Neural cell (in vitro differentiated cells): ENCODE measurements at regions not wholly inside any gene's neighbourhood (a gene's known extent, or its start where the extent isn't known, plus 50 kb on each side); places are given as distances from the start of the nearest gene placed in this dataset.

ENCODE experiments used
- H2AFZ ChIP-seq: fragments of 200-600, 300-800 bp; sonication (generic), shearing (Covaris generic); 2 replicates; pipeline ENCODE4 v1.6.0; 2014; ENCODE audit warnings: low read depth, mild to moderate bottlenecking, antibody characterized with exemption, low read length, moderate library complexity
- H3F3A ChIP-seq: fragments of 200-600 bp; shearing (Covaris generic); 2 replicates; pipeline ENCODE4 v1.6.1; 2016; ENCODE audit warnings: mild to moderate bottlenecking, moderate library complexity, mixed read lengths, antibody characterized with exemption, low read length; ENCODE audit not compliant: insufficient read depth, poor library complexity, severe bottlenecking
- H3K27ac ChIP-seq: fragments of 200-600, 300-800 bp; sonication (generic), shearing (Covaris generic); 2 replicates; pipeline ENCODE4 v1.5.1; 2014; ENCODE audit warnings: mild to moderate bottlenecking, low read length, moderate library complexity
- H3K27me3 ChIP-seq: fragments of 300-800, 200-600 bp; sonication (generic), shearing (Covaris generic); 2 replicates; pipeline ENCODE4 v1.6.0; 2014; ENCODE audit warnings: mild to moderate bottlenecking, low read depth, low read length, moderate library complexity; ENCODE audit not compliant: insufficient read depth
- H3K36me3 ChIP-seq: fragments of 300-800, 200-600 bp; sonication (generic), shearing (Covaris generic); 2 replicates; pipeline ENCODE4 v1.5.1; 2014; ENCODE audit warnings: mild to moderate bottlenecking, antibody characterized with exemption, low read length, moderate library complexity; ENCODE audit not compliant: insufficient read depth
- H3K4me2 ChIP-seq: fragments of 300-800, 200-600 bp; sonication (generic), shearing (Covaris generic); 2 replicates; pipeline ENCODE4 v1.6.0; 2014; ENCODE audit warnings: mild to moderate bottlenecking, low read length
- H3K4me3 ChIP-seq: fragments of 300-800, 200-600 bp; sonication (generic), shearing (Covaris generic); 2 replicates; pipeline ENCODE4 v1.5.1; 2014; ENCODE audit warnings: mild to moderate bottlenecking, low read length, moderate library complexity
- H3K79me2 ChIP-seq: fragments of 200-600 bp; shearing (Covaris generic); replicated peaks from 2 replicates; pipeline ENCODE4 v1.6.0; 2014; ENCODE audit warnings: mild to moderate bottlenecking, low read length, moderate library complexity; ENCODE audit not compliant: insufficient read depth
- H3K9ac ChIP-seq: fragments of 300-800, 200-600 bp; sonication (generic), shearing (Covaris generic); 2 replicates; pipeline ENCODE4 v1.6.1; 2016; ENCODE audit warnings: mild to moderate bottlenecking, low read length, mixed read lengths
- H3K9me2 ChIP-seq: fragments of 200-600 bp; shearing (Covaris generic); 2 replicates; pipeline ENCODE4 v1.6.1; 2016; ENCODE audit warnings: mild to moderate bottlenecking, low read length, mixed read lengths; ENCODE audit not compliant: insufficient read depth
- H3K9me3 ChIP-seq: fragments of 200-600, 300-800 bp; sonication (generic), shearing (Covaris generic); 2 replicates; pipeline ENCODE4 v1.6.1; 2016; ENCODE audit warnings: mild to moderate bottlenecking, mixed run types, low read length, moderate library complexity, mixed read lengths
- H4K20me1 ChIP-seq: fragments of 200-600 bp; shearing (Covaris generic); 2 replicates; pipeline ENCODE4 v1.6.1; 2016; ENCODE audit warnings: mild to moderate bottlenecking, mixed run types; ENCODE audit not compliant: insufficient read depth
- EP300 ChIP-seq: fragments of 450-650 bp; conservative IDR thresholded peaks from 2 replicates; pipeline ENCODE4 v1.6.1; 2014; ENCODE audit warnings: antibody characterized with exemption, mild to moderate bottlenecking, moderate library complexity; ENCODE audit not compliant: poor library complexity, severe bottlenecking
- EZH2 ChIP-seq: fragments of 200-600, 300-800 bp; shearing (Covaris generic), sonication (generic); IDR thresholded peaks from 2 replicates; pipeline ENCODE4 v1.6.1; 2014; ENCODE audit warnings: antibody characterized with exemption, low read length, borderline replicate concordance, mild to moderate bottlenecking; ENCODE audit not compliant: insufficient read depth, poor library complexity, severe bottlenecking
- MXI1 ChIP-seq: fragments of 450-650 bp; conservative IDR thresholded peaks from 2 replicates; pipeline ENCODE4 v1.6.1; 2014; ENCODE audit warnings: antibody characterized with exemption, mild to moderate bottlenecking; ENCODE audit not compliant: poor library complexity, severe bottlenecking
- POLR2AphosphoS5 ChIP-seq: IDR thresholded peaks from 2 replicates; pipeline ENCODE4 v1.6.1; 2012
- RAD21 ChIP-seq: fragments of 450-650 bp; conservative IDR thresholded peaks from 2 replicates; pipeline ENCODE4 v1.6.1; 2014; ENCODE audit warnings: antibody characterized with exemption, mild to moderate bottlenecking, moderate library complexity
- SMC3 ChIP-seq: fragments of 450-650 bp; conservative IDR thresholded peaks from 2 replicates; pipeline ENCODE4 v1.6.1; 2014; ENCODE audit warnings: antibody characterized with exemption, mild to moderate bottlenecking, moderate library complexity; ENCODE audit not compliant: poor library complexity
- TAF1 ChIP-seq: IDR thresholded peaks from 2 replicates; pipeline ENCODE4 v1.6.1; 2012; ENCODE audit warnings: low read depth
- TF ChIP-seq, protein P1 (sequence below): IDR thresholded peaks from 2 replicates; pipeline ENCODE4 v1.6.1; 2012; ENCODE audit warnings: borderline replicate concordance
- TF ChIP-seq, protein P2 (sequence below): fragments of 450-650 bp; IDR thresholded peaks from 2 replicates; pipeline ENCODE4 v1.5.1; 2014; ENCODE audit warnings: antibody characterized with exemption, mild to moderate bottlenecking, moderate library complexity; ENCODE audit not compliant: poor library complexity, severe bottlenecking

DNA sequence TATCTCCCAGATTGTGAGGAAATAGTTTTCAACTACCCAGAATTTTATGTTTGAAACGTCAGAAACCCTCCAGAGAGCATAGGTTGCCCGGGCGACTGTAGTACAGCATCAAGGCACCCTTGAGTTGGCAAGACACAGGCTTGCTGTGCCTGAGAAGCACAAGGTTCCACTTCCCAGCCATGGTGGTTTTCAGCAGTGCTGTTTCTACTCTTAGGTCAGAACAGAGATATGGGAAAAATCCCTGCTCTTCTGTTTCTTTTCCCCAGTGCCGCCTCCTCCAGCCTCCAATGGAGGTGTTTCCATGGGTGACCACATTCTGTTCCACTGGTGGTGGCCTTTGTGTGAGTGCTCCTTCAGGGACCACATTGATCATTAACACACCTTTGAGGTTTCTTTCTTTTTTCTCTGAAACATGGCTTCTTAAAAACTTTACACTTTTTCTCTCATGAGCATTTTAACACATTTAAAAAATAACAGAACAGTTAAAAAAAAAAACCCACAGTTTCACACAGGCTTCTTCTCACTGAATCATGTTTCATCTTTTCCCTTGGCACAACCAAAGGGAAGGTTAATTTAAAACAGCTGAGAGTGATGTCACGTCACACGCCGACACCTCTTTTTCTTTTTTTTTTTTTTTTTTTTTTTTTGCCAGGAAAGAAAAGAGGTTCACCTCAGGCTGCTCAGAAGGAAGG is 229.3 kb upstream of the HDAC4 start:
- Histone ChIP-seq H3K27ac (no peak overlapping the region), H4K20me1 (no peaks in the 10 kb centered on the region), H2AFZ (no peak overlapping the region), H3K9me2 (no peaks in the 10 kb centered on the region), H3K36me3 (no peaks in the 10 kb centered on the region), H3K4me2 (no peak overlapping the region), H3K27me3 (no peaks in the 10 kb centered on the region), H3K9ac (no peak overlapping the region), H3F3A (no peaks in the 10 kb centered on the region), H3K4me3 (no peak overlapping the region), H3K9me3 (no peaks in the 10 kb centered on the region), H3K79me2 (no peaks in the 10 kb centered on the region)
- TF ChIP-seq RAD21 (no peak), EZH2 (no peak), MXI1 (no peak), TAF1 (no peak), POLR2AphosphoS5 (no peak), EP300 (no peak), SMC3 (no peak)
- TF ChIP-seq, protein P1, sequence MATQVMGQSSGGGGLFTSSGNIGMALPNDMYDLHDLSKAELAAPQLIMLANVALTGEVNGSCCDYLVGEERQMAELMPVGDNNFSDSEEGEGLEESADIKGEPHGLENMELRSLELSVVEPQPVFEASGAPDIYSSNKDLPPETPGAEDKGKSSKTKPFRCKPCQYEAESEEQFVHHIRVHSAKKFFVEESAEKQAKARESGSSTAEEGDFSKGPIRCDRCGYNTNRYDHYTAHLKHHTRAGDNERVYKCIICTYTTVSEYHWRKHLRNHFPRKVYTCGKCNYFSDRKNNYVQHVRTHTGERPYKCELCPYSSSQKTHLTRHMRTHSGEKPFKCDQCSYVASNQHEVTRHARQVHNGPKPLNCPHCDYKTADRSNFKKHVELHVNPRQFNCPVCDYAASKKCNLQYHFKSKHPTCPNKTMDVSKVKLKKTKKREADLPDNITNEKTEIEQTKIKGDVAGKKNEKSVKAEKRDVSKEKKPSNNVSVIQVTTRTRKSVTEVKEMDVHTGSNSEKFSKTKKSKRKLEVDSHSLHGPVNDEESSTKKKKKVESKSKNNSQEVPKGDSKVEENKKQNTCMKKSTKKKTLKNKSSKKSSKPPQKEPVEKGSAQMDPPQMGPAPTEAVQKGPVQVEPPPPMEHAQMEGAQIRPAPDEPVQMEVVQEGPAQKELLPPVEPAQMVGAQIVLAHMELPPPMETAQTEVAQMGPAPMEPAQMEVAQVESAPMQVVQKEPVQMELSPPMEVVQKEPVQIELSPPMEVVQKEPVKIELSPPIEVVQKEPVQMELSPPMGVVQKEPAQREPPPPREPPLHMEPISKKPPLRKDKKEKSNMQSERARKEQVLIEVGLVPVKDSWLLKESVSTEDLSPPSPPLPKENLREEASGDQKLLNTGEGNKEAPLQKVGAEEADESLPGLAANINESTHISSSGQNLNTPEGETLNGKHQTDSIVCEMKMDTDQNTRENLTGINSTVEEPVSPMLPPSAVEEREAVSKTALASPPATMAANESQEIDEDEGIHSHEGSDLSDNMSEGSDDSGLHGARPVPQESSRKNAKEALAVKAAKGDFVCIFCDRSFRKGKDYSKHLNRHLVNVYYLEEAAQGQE: no peak
- TF ChIP-seq, protein P2, sequence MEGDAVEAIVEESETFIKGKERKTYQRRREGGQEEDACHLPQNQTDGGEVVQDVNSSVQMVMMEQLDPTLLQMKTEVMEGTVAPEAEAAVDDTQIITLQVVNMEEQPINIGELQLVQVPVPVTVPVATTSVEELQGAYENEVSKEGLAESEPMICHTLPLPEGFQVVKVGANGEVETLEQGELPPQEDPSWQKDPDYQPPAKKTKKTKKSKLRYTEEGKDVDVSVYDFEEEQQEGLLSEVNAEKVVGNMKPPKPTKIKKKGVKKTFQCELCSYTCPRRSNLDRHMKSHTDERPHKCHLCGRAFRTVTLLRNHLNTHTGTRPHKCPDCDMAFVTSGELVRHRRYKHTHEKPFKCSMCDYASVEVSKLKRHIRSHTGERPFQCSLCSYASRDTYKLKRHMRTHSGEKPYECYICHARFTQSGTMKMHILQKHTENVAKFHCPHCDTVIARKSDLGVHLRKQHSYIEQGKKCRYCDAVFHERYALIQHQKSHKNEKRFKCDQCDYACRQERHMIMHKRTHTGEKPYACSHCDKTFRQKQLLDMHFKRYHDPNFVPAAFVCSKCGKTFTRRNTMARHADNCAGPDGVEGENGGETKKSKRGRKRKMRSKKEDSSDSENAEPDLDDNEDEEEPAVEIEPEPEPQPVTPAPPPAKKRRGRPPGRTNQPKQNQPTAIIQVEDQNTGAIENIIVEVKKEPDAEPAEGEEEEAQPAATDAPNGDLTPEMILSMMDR: no peak

DNA sequence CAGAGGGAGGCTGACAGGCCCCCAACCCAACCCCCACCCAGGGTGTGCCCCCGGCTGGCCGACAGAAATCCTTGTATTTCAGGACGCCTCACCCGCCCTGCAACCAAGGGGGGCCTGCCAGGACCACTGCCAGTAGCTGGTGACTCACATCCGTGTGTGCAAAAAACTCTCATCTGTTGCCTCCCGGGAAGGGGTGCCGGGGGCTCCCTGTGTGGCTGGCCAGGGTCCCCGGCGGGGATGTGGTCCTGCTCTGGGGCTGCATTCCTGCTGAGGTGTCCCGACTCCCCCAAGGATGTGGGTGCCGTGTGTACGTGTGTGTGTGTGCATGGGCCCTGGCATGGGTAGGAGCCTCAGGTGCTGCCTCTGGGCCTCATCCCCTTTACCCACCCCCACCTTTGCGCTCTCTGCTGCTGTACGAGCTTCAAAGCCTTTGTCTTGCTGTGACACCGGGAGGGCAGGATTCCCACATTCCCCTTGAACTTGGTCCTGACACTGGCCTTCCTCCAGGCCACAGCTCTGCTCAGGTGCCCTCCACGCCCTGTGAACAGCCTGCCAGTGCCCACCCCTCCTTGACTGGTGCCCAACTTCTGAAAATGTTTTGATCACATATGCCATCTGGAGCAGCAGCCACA is 226.3 kb upstream of the HDAC4 start:
- Histone ChIP-seq H3K27ac (no peak overlapping the region), H3K36me3 (no peaks in the 10 kb centered on the region), H3K4me3 (no peak overlapping the region), H3K79me2 (no peaks in the 10 kb centered on the region), H3K9me3 (no peaks in the 10 kb centered on the region), H3K9ac (no peak overlapping the region), H3K9me2 (no peaks in the 10 kb centered on the region), H3K4me2 (no peak overlapping the region), H3K27me3 (no peaks in the 10 kb centered on the region), H4K20me1 (no peaks in the 10 kb centered on the region), H2AFZ (no peak overlapping the region), H3F3A (no peaks in the 10 kb centered on the region)
- TF ChIP-seq, protein P1: no peak
- TF ChIP-seq RAD21: no peak
- TF ChIP-seq MXI1: no peak
- TF ChIP-seq POLR2AphosphoS5: no peak
- TF ChIP-seq EZH2: no peak
- TF ChIP-seq, protein P2: no peak
- no peak for TF ChIP-seq EP300
- TF ChIP-seq SMC3: no peak
- no peak for TF ChIP-seq TAF1
